ENCODE measurements at regions not wholly inside any gene's neighbourhood (a gene's known extent, or its start where the extent isn't known, plus 50 kb on each side); places are given as distances from the start of the nearest gene placed in this dataset.

DNA sequence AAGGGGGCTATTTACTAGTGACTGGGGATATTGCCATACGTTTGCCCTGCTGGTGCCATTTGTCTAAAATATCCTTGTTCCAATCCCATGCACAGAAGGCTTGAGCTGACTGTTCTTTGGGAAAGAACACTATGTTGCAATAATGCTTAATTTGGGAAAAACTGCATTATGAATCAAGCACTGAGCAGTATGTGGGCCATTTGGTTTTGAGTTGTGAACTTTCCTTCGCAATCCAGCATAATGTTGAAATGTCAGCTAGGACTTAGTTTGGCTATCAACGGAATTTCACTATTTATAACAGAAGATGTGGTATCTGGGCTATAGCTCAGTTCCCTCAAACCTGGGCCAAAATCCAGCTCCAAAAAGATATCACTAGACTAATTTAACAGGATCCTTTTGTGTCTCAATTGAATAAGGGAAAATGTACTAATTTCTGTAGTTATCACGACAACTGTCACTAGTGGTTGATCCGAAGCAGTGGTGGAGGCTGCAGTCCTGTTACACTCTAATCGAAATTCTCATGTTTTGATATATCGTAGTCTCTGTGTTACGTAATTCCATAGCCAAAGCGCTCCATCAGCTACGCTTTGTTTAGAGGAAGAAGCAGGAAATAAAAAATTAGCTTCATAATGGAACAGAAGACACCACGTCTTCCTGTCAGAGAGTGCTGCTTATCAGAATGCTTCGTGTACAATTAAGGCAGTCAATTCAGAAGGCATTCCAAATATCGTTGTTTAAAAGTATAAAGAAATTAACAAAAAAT lies 686.8 kb upstream of the SALL3 start:
- H3K27ac ChIP-seq = no peak overlapping the region
- H4K20me1 ChIP-seq (ENCODE audit: insufficient read depth) = no peaks in the 10 kb centered on the region
- no peaks in the 10 kb centered on the region for H3K4me1 ChIP-seq (ENCODE audit: low read depth, poor library complexity, severe bottlenecking)
- H3K27me3 ChIP-seq (ENCODE audit: insufficient read depth, low read depth) = no peaks in the 10 kb centered on the region
- H3K9ac ChIP-seq = no peak overlapping the region
- no peaks in the 10 kb centered on the region for H3K79me2 ChIP-seq (ENCODE audit: insufficient read depth, low read depth)
- H2AFZ ChIP-seq (ENCODE audit: low read depth) = no peak overlapping the region
- no peak overlapping the region for H3K4me3 ChIP-seq (IDR thresholded peaks at IDR 0.05; ENCODE audit: insufficient read depth, low read depth, low read length)
- H3K4me2 ChIP-seq = no peak overlapping the region
- TF ChIP-seq, protein P1, sequence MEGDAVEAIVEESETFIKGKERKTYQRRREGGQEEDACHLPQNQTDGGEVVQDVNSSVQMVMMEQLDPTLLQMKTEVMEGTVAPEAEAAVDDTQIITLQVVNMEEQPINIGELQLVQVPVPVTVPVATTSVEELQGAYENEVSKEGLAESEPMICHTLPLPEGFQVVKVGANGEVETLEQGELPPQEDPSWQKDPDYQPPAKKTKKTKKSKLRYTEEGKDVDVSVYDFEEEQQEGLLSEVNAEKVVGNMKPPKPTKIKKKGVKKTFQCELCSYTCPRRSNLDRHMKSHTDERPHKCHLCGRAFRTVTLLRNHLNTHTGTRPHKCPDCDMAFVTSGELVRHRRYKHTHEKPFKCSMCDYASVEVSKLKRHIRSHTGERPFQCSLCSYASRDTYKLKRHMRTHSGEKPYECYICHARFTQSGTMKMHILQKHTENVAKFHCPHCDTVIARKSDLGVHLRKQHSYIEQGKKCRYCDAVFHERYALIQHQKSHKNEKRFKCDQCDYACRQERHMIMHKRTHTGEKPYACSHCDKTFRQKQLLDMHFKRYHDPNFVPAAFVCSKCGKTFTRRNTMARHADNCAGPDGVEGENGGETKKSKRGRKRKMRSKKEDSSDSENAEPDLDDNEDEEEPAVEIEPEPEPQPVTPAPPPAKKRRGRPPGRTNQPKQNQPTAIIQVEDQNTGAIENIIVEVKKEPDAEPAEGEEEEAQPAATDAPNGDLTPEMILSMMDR (conservative IDR thresholded peaks at IDR 0.05; ENCODE audit: low read depth, low read length) = no peak
- no peaks in the 10 kb centered on the region for H3K36me3 ChIP-seq (ENCODE audit: insufficient read depth)

DNA sequence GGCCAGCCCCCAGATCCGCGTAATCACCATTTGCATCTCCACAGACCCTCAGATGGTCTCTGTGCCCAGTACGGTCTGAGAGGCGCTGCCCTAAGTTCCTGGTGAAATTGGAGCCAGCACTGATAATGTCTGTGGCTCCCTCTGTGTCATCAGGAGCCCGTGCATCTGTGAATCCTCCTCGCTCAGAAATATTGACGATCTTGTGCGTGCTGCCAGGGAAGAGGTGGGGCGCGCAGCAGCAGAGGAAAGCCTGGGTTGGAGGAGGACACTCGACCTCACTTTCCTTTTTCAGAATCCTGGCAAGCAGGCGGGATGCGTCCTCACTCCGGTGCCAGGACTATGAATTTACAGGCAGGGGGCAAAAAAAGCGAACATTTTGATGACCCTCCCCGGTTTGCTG lies 686.1 kb upstream of the SALL3 start:
- no peak overlapping the region for H2AFZ ChIP-seq (ENCODE audit: low read depth)

DNA sequence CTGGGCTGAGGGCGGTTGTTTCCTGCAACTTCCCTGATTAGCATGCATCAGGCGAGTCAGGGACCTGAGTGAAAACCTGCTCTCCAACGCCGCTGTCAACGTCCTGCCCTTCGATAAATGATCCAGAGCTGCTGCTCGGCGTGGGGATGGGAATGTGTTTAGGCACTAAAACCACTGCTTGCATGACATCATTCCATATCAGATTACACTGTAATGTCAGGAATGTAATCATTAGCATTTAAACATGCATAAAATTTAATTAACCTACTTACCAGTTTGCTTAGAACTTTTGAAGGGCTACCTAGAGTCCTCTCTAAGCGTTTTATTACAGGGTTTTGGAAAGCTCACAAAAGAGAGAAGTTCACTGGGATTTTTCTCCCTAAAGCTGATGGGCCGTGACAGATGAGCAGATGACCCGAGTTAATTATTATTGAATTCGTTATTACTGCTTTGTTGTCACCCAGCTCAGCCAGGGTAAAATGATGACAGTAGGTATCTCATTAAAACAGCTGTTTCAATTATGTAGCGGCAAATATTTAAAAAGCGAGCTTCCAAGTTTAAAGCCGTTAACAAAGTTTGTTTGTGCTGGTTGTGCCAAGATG lies 685.6 kb upstream of the SALL3 start:
- H3K4me2 ChIP-seq = no peak overlapping the region
- no peaks in the 10 kb centered on the region for H4K20me1 ChIP-seq (ENCODE audit: insufficient read depth)
- H3K4me3 ChIP-seq (IDR thresholded peaks at IDR 0.05; ENCODE audit: insufficient read depth, low read depth, low read length) = no peak overlapping the region
- H3K36me3 ChIP-seq (ENCODE audit: insufficient read depth) = no peaks in the 10 kb centered on the region
- no peak overlapping the region for H3K27ac ChIP-seq
- TF ChIP-seq, protein P1 (conservative IDR thresholded peaks at IDR 0.05; ENCODE audit: low read depth, low read length) = no peak
- no peaks in the 10 kb centered on the region for H3K79me2 ChIP-seq (ENCODE audit: insufficient read depth, low read depth)
- no peak overlapping the region for H2AFZ ChIP-seq (ENCODE audit: low read depth)
- H3K4me1 ChIP-seq (ENCODE audit: low read depth, poor library complexity, severe bottlenecking) = no peaks in the 10 kb centered on the region
- no peaks in the 10 kb centered on the region for H3K27me3 ChIP-seq (ENCODE audit: insufficient read depth, low read depth)
- no peak overlapping the region for H3K9ac ChIP-seq

More for the DNA sequence above, 686.1 kb upstream of the SALL3 start:
- H3K79me2 ChIP-seq (ENCODE audit: insufficient read depth, low read depth) = no peaks in the 10 kb centered on the region
- no peaks in the 10 kb centered on the region for H3K27me3 ChIP-seq (ENCODE audit: insufficient read depth, low read depth)
- no peaks in the 10 kb centered on the region for H3K36me3 ChIP-seq (ENCODE audit: insufficient read depth)
- H3K4me3 ChIP-seq (IDR thresholded peaks at IDR 0.05; ENCODE audit: insufficient read depth, low read depth, low read length) = no peak overlapping the region
- no peak overlapping the region for H3K4me2 ChIP-seq
- no peak overlapping the region for H3K27ac ChIP-seq
- TF ChIP-seq, protein P1 (conservative IDR thresholded peaks at IDR 0.05; ENCODE audit: low read depth, low read length) = no peak
- no peaks in the 10 kb centered on the region for H3K4me1 ChIP-seq (ENCODE audit: low read depth, poor library complexity, severe bottlenecking)
- no peak overlapping the region for H3K9ac ChIP-seq
- H4K20me1 ChIP-seq (ENCODE audit: insufficient read depth) = no peaks in the 10 kb centered on the region

DNA sequence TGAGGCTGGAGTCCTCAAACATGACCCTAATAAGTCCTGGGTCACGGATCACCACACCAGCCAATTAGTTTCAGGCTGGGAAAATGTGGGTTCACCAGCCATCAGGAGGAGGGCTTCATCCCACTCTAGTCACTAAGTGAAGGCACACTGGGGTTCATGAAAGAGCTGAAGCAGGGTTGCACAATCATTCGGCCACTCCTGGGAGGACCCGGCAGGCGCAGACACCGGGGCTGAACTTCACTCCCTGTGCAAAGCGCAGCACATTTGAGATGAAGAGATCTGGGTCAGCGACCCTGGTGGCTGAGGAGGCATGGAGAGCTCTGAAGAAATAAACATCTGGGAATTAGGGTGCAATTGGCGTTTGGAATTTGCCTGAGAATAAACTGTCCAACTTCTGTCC lies 684.4 kb upstream of the SALL3 start:
- no peak overlapping the region for H2AFZ ChIP-seq (ENCODE audit: low read depth)
- no peak overlapping the region for H3K4me3 ChIP-seq (IDR thresholded peaks at IDR 0.05; ENCODE audit: insufficient read depth, low read depth, low read length)
- no peak overlapping the region for H3K27ac ChIP-seq
- H3K36me3 ChIP-seq (ENCODE audit: insufficient read depth) = no peaks in the 10 kb centered on the region
- no peaks in the 10 kb centered on the region for H3K4me1 ChIP-seq (ENCODE audit: low read depth, poor library complexity, severe bottlenecking)
- no peaks in the 10 kb centered on the region for H3K79me2 ChIP-seq (ENCODE audit: insufficient read depth, low read depth)
- H3K9ac ChIP-seq = no peak overlapping the region
- H3K4me2 ChIP-seq = no peak overlapping the region
- no peaks in the 10 kb centered on the region for H3K27me3 ChIP-seq (ENCODE audit: insufficient read depth, low read depth)
- no peaks in the 10 kb centered on the region for H4K20me1 ChIP-seq (ENCODE audit: insufficient read depth)
- TF ChIP-seq, protein P1 (conservative IDR thresholded peaks at IDR 0.05; ENCODE audit: low read depth, low read length) = no peak

Measured in KMS-11 (cell line).